Stimulated activated CD4-positive, alpha-beta T cell treated with anti-CD3 and anti-CD28 coated beads, Interleukin-1b, Interleukin-23, amount 100 ng/mL, for 4 hours (primary cell): ENCODE measurements at regions not wholly inside any gene's neighbourhood (a gene's known extent, or its start where the extent isn't known, plus 50 kb on each side); places are given as distances from the start of the nearest gene placed in this dataset.

Experiments used
- DNase-seq, 2 donors: peaks; one replicate each; pipeline ENCODE4 v3.0.0-alpha.2; 2020; ENCODE audit warnings: low read depth in 2 of 2

DNA sequence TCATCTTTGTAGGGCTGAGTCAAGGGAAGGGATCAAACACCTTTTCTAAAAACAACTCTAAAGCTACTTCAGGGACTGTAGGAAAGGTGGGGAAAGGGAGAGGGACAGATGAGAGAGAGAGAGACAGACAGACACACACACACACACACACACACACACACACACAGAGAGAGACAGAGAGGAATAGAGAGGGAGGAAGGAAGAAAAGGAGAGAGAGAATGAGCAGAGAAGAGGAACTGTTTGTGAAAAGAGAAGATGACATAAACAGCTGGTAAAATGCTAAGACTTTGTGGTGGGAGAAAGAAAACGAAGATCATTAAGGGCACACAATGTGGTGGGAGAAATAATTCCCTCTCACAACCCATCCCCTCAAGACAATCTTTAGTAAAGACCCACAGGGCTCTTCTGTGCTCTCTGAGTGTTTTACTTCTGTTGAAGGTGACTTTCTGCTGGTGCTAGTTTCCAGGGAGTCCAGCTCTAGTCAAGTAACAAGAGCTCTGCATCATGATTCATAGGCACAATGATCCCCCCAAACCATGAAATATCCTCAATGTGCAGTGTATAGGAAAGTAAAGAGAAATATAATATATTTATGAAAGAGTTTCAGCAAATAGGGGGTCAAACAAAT is 77.2 kb upstream of the STK17B start:
- DNase-seq, result no peak

DNA sequence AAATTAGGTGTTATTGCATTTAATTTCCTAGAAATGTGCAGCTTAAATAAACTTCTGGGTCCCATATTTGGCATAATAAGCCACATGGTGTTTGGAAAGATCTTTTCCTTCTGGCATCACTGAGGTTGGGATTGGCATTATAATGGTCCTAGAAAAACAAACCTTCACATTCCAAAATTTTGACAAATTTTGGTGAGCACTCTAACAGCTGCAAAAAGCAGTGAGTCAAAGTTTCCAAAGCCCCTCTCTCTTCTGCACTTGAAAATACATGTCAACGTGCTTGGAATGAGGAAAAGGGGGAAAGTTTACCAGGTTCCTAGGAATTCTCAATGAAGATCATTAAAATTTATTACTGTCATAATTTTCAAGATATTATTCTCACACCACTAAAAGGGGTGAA is 77.8 kb upstream of the STK17B start:
- DNase-seq, result no peak

GRCh38 chr2:196249860-196250259 is 78.5 kb upstream of the STK17B start:
- no peak for DNase-seq

DNA sequence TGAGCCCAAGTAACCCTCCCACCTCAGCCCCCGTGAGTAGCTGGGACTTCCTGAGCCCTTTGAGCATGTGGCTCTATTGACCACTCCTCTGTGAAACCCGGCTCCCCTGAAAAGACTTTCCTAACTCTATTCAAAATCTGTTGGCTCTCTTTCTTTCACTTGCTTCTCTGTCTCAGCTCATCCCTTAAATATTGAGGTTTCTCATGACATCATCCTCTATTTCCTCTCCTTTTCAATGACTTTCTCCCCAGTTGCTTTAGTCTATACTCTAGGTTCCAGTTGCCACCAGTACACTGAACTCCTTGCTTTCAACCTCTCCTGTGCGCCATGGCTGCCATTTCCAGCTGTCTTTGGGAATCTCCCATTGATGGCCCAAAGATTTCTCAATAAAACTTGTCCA is 79.8 kb upstream of the STK17B start:
- no peak for DNase-seq

DNA sequence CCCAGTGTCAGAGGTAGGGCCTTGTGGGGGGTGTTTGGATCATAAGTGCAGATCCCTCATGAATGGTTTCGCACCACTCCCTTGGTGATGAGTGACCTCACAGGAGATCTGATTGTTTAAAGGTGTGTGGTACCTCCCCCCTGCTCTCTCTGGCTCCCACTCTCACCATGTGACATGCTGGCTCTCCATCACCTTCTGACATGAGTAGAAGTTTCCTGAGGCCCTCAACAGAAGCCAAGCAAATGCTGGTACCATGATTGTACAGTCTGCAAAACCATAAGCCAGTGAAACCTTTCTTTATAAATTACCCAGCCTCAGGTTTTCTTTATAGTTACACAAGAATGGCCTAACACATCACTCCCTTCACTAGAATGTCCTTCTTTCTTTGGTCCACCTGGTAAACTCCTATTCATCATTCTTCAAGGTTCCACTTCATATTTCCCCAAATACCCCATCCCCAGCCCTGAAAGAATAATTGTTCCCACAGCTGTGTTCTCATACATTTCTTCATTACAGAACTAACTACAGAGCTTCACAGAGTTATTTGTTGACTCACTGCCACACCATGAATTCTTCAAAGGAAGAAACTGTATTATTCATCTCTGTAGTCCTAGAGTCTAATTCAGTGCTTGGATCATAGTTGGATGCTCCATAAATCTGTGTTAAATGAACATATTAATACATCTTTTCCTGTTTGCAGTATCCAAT is 81.2 kb upstream of the STK17B start:
- DNase-seq, result no peak

DNA sequence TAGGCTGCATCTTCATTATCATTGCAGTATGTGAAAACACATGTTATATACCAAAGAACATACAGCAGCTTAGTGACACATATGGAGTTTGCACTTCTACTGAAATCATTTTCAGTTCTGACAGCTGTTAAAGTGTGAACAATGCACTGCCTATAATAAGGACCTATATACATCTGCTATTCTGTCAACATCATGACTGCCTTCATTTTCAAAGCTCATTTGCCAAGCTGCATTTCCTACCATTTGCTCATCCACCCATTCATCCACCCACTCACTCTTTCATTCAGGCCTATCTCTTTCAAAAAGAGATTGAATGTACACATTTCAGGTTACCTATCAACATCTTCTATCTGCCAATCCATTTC is 81.7 kb upstream of the STK17B start:
- no peak for DNase-seq

DNA sequence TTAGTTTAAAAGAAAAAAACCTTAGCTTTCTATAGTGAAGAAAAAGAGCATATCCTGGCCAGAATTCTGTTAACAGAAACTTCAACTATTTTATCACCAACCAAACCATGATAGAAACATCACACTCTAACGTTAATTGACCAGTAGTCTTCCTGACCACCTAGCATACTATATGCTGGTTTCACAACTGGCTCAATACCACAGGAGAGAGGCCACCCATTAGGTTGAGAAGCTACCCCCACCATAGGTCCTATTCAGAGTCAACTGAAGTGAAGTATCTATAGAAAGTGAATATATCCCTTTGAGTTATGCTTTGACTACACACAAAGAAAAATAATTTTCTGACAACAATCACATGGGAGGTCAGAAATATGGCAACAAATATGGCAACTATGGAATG is 85.2 kb upstream of the STK17B start:
- DNase-seq, result no peak

DNA sequence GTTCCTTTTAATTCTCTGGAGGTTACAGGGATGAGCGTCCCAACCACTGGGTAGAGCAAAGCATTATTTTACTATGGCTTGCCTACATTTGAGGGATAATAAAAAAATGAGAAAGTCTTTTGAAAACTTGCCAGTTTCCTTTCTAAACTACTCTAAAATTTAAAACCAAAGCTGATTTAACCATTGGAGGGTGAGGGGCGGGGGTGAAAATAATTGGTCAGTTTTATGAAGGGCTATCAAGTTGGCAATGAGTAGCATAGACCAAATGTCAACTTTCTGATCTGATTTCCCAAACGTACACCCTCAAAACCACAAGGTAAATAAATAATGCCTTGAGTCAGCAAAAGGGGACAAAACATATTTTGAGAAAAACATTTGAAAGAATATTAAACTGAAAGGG is 85.7 kb upstream of the STK17B start:
- DNase-seq, result no peak

DNA sequence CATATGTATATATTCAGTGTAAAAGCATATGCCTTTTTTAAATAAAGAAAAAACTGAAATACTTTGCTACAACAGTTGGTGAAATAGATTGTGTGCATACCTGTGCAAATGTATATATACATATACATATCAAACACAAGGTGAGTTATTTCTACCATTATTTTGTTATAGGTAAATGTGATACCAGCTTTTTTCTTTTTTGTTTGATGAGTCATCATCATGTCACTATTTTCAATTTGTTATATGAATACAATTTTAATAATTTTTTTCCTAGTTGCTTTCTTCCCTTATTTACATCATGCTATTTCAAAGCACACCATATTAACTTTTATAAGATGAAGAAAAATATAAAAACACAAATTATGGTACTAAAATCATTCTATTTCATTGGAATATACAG is 87.0 kb upstream of the STK17B start:
- no peak for DNase-seq

GRCh38 chr2:196259507-196260481 is 88.4 kb upstream of the STK17B start:
- no peak for DNase-seq

- no peak for DNase-seq
Measured at GRCh38 chr2:196260546-196260945, 89.2 kb upstream of the STK17B start.

- DNase-seq, result no peak
Measured at GRCh38 chr2:196262606-196263005, 91.2 kb upstream of the STK17B start.

- DNase-seq, result no peak
Measured at GRCh38 chr2:196263181-196263747, 91.9 kb upstream of the STK17B start.

- no peak for DNase-seq
Measured at GRCh38 chr2:196266351-196266750, 95.0 kb upstream of the STK17B start.

DNA sequence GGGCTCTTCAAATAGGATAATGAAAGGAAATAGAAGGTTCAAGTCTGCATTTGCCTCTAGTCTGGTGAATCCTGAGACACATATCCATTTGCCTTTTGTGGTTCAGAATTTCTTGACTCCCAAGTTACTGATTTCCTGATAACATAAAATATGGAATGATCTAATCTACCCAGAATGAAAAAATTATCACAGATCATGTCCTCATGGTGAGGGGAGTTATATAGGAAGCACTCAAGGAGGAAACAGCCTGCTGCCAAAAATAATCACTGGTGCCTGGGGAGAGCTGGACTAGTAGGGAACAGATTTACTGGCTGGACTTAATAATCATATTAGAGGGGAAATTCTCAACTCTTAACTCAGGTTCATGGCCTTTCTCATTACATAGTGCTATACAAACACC is 95.5 kb upstream of the STK17B start:
- no peak for DNase-seq

GRCh38 chr2:196268025-196268424 is 96.6 kb upstream of the STK17B start:
- no peak for DNase-seq

DNA sequence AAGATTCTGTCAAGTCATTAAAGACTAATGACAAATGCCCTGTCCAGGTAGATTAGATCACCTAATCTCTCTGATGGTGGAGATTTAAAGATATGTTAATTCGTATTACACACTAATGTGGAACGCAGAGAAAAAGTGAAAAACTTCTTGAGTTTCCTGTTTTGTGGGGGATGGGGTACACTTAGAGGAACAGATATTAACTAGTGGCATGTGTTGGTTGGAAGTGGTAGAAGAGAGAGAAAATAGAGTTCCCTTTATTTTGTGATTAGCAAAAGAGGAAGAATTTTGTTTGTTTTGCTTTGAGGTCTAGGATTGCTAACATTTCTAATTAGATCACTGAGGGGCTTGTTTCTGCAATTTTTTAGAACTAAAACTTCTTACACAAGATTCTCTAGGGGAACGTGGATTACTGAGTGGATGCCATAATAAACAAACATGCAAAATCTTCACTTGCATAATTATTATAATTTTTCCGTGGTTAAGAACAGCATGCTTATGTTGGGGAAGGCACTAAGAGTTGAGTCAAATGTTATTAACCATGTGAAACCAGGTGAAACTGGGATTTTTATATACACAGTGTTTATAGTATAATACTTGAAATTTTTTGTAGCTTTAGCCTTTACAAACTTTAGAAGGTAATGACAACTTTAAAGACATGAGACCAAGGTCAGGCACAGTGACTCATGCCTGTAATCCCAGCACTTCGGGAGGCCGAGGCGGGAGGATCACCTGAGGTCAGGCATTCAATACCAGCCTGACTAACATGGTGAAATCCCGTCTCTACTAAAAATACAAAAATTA is 97.4 kb upstream of the STK17B start:
- no peak for DNase-seq

- DNase-seq, result no peak
Measured at GRCh38 chr2:196271795-196272194, 100.4 kb upstream of the STK17B start.

GRCh38 chr2:196274387-196274809 is 103.0 kb upstream of the STK17B start:
- DNase-seq, result no peak

GRCh38 chr2:196275646-196276352 is 104.4 kb upstream of the STK17B start:
- DNase-seq, result no peak

DNA sequence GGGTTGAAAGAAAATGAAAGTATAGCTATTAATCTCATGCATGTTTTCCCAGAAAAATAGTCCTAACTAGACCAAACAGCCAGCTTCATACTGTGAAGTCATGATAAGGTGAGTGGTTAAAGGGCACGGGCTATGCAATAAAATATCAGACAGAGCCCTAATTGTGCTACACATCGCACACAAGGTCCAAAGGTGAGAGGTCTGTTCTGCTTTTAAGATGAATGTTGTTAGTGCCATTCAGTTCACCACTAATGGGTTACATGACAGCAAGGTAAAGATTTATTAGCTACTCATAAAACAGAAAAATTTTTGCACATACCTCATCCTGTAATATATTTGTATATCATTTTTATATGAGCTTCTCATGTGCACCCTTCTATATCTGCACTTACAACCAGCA is 105.0 kb upstream of the STK17B start:
- no peak for DNase-seq
